Lung (tissue), 11 donors: ENCODE measurements at regions not wholly inside any gene's neighbourhood (a gene's known extent, or its start where the extent isn't known, plus 50 kb on each side); places are given as distances from the start of the nearest gene placed in this dataset.

Experiments used
- ATAC-seq: fragments of 200-7000 bp; cut with Tn5 transposase; one replicate; pipeline ENCODE4 v1.9.1; 2020; ENCODE audit warnings: moderate number of reproducible peaks; ENCODE audit not compliant: insufficient read depth, low FRiP score
- DNase-seq, 3 donors: peaks; one replicate each; pipeline ENCODE4 v3.0.0-alpha.2; 2013 to 2017
- H3K27ac ChIP-seq, 2 donors: one replicate each; pipeline ENCODE4 v1.5.1; 2013; ENCODE audit warnings: mild to moderate bottlenecking in 2 of 2, moderate library complexity in 2 of 2, control low read depth in 1 of 2, inconsistent platforms in 1 of 2, low read depth in 1 of 2, low read length in 1 of 2
- H3K27me3 ChIP-seq, 3 donors: one replicate each; pipeline ENCODE4 v1.5.1; 2013; ENCODE audit warnings: low read length in 2 of 3; ENCODE audit not compliant: control insufficient read depth in 3 of 3, insufficient read depth in 3 of 3
- H3K36me3 ChIP-seq, 4 donors: one replicate each; pipeline ENCODE4 v1.5.1; 2013; ENCODE audit warnings: low read length in 4 of 4, mild to moderate bottlenecking in 1 of 4, moderate library complexity in 1 of 4; ENCODE audit not compliant: control insufficient read depth in 4 of 4, insufficient read depth in 4 of 4
- H3K4me1 ChIP-seq, 5 donors: one replicate each; pipeline ENCODE4 v1.5.1; 2013; ENCODE audit warnings: low read length in 5 of 5, mild to moderate bottlenecking in 2 of 5, moderate library complexity in 1 of 5; ENCODE audit not compliant: control insufficient read depth in 5 of 5, insufficient read depth in 5 of 5
- H3K4me3 ChIP-seq: one replicate; pipeline ENCODE4 v1.5.1; 2013; ENCODE audit warnings: mild to moderate bottlenecking, control low read depth, moderate library complexity
- H3K9ac ChIP-seq, 2 donors: one replicate each; pipeline ENCODE4 v1.5.1; 2013; ENCODE audit warnings: low read length in 2 of 2, control low read depth in 1 of 2; ENCODE audit not compliant: insufficient read depth in 1 of 2
- H3K9me3 ChIP-seq, 4 donors: one replicate each; pipeline ENCODE4 v1.5.1; 2013; ENCODE audit warnings: low read length in 3 of 4, mild to moderate bottlenecking in 1 of 4, moderate library complexity in 1 of 4; ENCODE audit not compliant: control insufficient read depth in 4 of 4, insufficient read depth in 3 of 4
- WGBS, 2 donors: extraction: QIAGEN DNeasy Blood & Tissue Kit; methylation state at CpG; one replicate each; pipeline ENCODE4 v1.1.7; 2013; 5-methylcytosine and 5-hydroxymethylcytosine counted together
- TF ChIP-seq, protein P1 (sequence below): IDR thresholded peaks from 2 replicates; pipeline ENCODE4 v1.5.1; 2012; ENCODE audit warnings: mild to moderate bottlenecking; ENCODE audit errors: control extremely low read depth, extremely low read depth
- donor health status: control.
- donor health status: control.
- donor health status: Bipolar disorder and iron deficiency.
- donor health status: healthy.
- donor health status: DM: yes; HTN: yes; CAD: no.

DNA sequence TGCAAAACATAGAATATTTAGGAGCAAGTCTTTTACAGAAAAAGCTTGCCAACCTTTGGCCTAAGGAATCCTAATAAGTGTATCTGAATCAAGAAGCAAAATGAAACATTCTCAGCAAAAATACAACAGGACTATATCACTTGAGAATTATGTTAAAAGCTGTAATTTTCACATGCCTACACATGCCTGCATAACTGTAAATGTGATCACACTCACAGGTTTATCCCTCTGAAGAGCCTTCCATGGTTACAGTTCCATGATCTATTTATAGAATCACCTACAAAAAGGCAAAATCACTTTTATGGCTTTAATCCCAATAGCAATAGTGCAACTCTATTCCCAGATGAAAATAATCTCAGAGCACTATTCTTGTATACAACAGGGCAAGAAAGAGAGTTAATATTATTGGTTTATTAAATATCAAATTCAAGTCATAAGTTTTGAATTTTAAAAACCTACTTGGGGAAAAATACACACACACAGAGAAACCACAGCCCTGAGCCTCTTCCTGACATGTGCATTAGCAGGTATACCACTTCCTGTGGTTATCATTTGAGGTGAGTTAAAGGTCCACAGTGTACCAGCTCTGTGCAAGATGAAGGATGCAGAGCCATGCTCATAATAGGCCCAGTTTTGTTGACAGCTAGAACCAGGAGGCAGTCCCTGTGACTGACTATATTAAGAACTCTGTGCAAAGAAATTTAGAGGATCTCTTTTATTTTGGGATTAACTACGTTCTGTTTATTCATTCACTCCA is 252.5 kb upstream of the TGFBR2 start:
- H3K27ac ChIP-seq: peak overlapping the region in 1 of 2 donors; percentile 71
- no peaks in the 10 kb centered on the region for H3K9me3 ChIP-seq
- peaks cover 0 to 35% (median 5%) of the 10 kb centered on the region in 5 donors for H3K4me1 ChIP-seq
- no peaks in the 10 kb centered on the region for H3K36me3 ChIP-seq
- H3K27me3 ChIP-seq: no peaks in the 10 kb centered on the region
- no peak overlapping the region for H3K9ac ChIP-seq
- no peak for ATAC-seq
- DNase-seq: no peak
- H3K4me3 ChIP-seq: no peak overlapping the region
- 30 to 39% methylated on average over 1 of the region's 1 CpG for WGBS, 2 donors
- TF ChIP-seq, protein P1, sequence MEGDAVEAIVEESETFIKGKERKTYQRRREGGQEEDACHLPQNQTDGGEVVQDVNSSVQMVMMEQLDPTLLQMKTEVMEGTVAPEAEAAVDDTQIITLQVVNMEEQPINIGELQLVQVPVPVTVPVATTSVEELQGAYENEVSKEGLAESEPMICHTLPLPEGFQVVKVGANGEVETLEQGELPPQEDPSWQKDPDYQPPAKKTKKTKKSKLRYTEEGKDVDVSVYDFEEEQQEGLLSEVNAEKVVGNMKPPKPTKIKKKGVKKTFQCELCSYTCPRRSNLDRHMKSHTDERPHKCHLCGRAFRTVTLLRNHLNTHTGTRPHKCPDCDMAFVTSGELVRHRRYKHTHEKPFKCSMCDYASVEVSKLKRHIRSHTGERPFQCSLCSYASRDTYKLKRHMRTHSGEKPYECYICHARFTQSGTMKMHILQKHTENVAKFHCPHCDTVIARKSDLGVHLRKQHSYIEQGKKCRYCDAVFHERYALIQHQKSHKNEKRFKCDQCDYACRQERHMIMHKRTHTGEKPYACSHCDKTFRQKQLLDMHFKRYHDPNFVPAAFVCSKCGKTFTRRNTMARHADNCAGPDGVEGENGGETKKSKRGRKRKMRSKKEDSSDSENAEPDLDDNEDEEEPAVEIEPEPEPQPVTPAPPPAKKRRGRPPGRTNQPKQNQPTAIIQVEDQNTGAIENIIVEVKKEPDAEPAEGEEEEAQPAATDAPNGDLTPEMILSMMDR: no peak

DNA sequence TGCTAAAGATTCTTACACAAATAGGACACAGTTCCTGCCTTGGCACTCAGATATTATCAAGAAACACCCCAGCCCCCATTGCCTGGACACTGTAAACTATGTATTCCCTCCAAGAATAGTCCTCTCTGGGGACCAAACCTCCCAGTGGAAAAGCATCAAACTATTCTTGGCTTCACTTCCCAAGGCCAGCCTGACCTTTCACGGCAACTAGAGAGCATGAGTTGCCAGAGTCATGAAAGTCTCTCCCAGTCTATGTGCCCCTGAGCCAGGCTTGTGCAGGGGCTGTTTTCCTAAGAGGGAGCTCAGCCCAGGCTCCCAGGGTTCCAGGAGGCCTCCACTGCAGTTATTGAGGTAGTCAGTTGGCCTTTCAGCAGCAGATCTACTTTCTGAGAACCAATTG is 251.9 kb upstream of the TGFBR2 start:
- TF ChIP-seq, protein P1: no peak
- Histone ChIP-seq H3K36me3 (no peaks in the 10 kb centered on the region), H3K9ac (no peak overlapping the region), H3K4me1 (peaks cover 0 to 32% (median 5%) of the 10 kb centered on the region in 5 donors), H3K27me3 (no peaks in the 10 kb centered on the region), H3K27ac (peak overlapping the region; percentile 56 to 71), H3K4me3 (no peak overlapping the region), H3K9me3 (no peaks in the 10 kb centered on the region)
- 71 to 72% methylated on average over 1 of the region's 1 CpG for WGBS, 2 donors
- peak in 1 of 3 donors; percentile 27 for DNase-seq
- no peak for ATAC-seq

DNA sequence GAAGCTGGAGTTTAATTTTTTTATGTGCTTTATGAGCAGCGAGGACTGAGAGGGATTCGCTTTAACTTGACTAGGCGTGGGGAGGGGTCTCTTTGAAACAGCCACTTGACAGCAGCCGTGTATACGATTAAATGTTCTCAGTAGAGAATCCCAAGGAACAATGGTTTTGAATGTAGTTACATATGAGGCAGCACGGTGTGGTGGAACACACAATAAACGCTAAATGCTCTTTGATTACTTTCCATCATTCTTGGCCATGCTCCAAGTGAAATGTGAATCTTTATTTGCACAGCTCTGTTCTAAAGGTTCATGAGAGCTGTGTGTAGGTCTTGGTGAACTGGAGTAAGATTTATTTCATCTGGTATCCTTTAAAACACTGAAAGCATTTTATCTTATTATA is 251.4 kb upstream of the TGFBR2 start:
- no peak for ATAC-seq

More for the DNA sequence above, 251.4 kb upstream of the TGFBR2 start:
- peaks cover 0 to 30% (median 4%) of the 10 kb centered on the region in 5 donors for H3K4me1 ChIP-seq
- DNase-seq: peak; percentile 19 to 75 (median 69)
- H3K9ac ChIP-seq: no peak overlapping the region
- H3K27me3 ChIP-seq: no peaks in the 10 kb centered on the region
- H3K27ac ChIP-seq: peak overlapping the region; percentile 56 to 71
- H3K4me3 ChIP-seq: no peak overlapping the region
- H3K9me3 ChIP-seq: no peaks in the 10 kb centered on the region
- 83 to 87% methylated on average over 7 of the region's 7 CpGs for WGBS, 2 donors
- no peaks in the 10 kb centered on the region for H3K36me3 ChIP-seq
- TF ChIP-seq, protein P1: no peak
